Activated T-helper 1 cell treated with anti-CD3 and anti-CD28 coated beads, Interleukin-12 subunit alpha, Interleukin-12 subunit beta, Interleukin-2, Interleukin-4 antibody, amounts not matched to agents 30 ng/mL and 10 ng/mL and 1 ng/mL, durations not matched to agents 14 hours and 24 hours and 36 hours (primary cell): ENCODE measurements at regions not wholly inside any gene's neighbourhood (a gene's known extent, or its start where the extent isn't known, plus 50 kb on each side); places are given as distances from the start of the nearest gene placed in this dataset.

Experiments
- DNase-seq: peaks from one replicate; pipeline ENCODE4 v3.0.0; 2021; ENCODE audit warnings: low spot score
- H3K27ac Mint-ChIP-seq: one replicate; pipeline ENCODE4 v1.8.0; 2021; ENCODE audit warnings: mild to moderate bottlenecking, mixed read lengths
- H3K27me3 Mint-ChIP-seq: one replicate; pipeline ENCODE4 v1.8.0; 2022; ENCODE audit warnings: mild to moderate bottlenecking, moderate library complexity, mixed read lengths; ENCODE audit not compliant: insufficient read depth
- H3K36me3 Mint-ChIP-seq: one replicate; pipeline ENCODE4 v1.8.0; 2021; ENCODE audit warnings: low read depth, mixed read lengths
- H3K4me1 Mint-ChIP-seq: one replicate; pipeline ENCODE4 v1.8.0; 2021; ENCODE audit warnings: low read depth, mixed read lengths
- H3K4me3 Mint-ChIP-seq: one replicate; pipeline ENCODE4 v1.8.0; 2021; ENCODE audit warnings: mild to moderate bottlenecking, moderate library complexity, mixed read lengths
- H3K9me3 Mint-ChIP-seq: one replicate; pipeline ENCODE4 v1.8.0; 2021; ENCODE audit warnings: mixed read lengths
- intact Hi-C: fragments of 100-400 bp; cut with micrococcal nuclease; formaldehyde crosslinking; loops from one replicate; pipeline ENCODE4 v1.15.1; 2024

- Mint-ChIP-seq H3K4me3 (no peak overlapping the region), H3K36me3 (no peaks in the 10 kb centered on the region), H3K4me1 (no peaks in the 10 kb centered on the region), H3K27ac (no peak overlapping the region), H3K9me3 (no peaks in the 10 kb centered on the region), H3K27me3 (no peaks in the 10 kb centered on the region)
- intact Hi-C loops: no loop called here
- no peak for DNase-seq
These were observed 76.6 kb upstream of the DAB2 start for GRCh38 chr5:39501397-39501796.

DNA sequence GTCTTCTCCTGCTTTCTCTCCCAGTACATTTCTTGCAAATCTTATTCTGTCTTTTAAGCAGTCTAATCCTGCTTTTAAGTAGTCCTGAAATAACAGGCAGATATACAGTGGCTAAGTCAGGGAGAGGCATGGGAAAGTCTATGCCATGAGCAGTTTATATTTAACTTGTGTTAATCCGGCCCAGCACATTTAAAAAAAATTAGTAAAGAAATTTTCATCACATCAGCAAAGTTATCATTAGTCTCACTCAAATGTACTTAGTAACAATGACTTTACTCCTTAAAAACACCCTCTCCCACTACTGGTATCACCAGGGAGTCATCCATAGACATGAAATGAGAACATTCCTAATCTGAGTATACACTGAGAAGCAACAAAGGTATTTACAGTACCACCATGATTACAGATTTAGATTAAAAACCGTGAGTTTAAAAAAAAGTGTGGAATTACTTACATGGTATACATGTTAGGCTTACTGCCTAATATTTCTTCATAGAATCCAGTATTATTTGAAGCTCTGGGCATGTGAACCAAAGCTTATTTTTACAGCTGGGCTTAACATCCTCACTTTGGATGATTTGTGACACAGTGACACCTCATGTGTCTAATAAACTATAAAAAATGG is 75.9 kb upstream of the DAB2 start:
- Mint-ChIP-seq H3K27me3 (no peaks in the 10 kb centered on the region), H3K4me3 (no peak overlapping the region), H3K27ac (no peak overlapping the region), H3K36me3 (no peaks in the 10 kb centered on the region), H3K9me3 (no peaks in the 10 kb centered on the region), H3K4me1 (no peaks in the 10 kb centered on the region)
- intact Hi-C loops: no loop called here
- no peak for DNase-seq

DNA sequence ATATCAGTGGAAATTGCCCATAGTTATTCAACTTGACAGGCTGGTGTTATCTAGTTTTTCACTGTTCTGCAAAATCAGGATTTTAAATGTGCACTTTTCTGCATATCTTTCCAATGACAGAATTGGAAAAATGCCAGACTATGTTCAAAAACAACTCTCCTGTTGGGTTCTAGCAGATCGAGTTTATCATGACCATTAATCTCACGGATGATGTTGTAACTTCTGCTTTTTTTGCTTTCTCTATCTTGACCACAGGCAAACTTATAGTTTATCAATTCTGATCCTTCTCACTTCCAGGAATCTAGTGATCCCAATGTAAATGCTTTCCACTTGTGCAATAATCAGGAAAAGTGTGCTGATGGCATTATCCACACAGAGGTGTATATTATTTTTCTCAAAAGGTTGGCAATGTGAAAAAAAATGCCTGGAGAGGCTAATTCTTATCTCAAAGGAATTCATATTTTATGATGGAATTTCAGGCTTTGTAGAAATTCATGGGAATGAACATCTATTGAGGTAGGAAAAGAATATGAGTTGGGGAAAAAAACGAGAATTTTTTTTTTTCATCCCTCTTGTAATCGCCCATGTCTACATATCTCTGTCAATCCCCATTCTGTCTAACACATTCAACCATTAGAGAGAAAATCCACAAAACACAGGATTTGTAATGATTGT is 73.6 kb upstream of the DAB2 start:
- no peaks in the 10 kb centered on the region for H3K4me1 Mint-ChIP-seq
- intact Hi-C loops: no loop called here
- H3K36me3 Mint-ChIP-seq: no peaks in the 10 kb centered on the region
- no peak overlapping the region for H3K4me3 Mint-ChIP-seq
- H3K27ac Mint-ChIP-seq: no peak overlapping the region
- H3K9me3 Mint-ChIP-seq: no peaks in the 10 kb centered on the region
- H3K27me3 Mint-ChIP-seq: no peaks in the 10 kb centered on the region
- no peak for DNase-seq

DNA sequence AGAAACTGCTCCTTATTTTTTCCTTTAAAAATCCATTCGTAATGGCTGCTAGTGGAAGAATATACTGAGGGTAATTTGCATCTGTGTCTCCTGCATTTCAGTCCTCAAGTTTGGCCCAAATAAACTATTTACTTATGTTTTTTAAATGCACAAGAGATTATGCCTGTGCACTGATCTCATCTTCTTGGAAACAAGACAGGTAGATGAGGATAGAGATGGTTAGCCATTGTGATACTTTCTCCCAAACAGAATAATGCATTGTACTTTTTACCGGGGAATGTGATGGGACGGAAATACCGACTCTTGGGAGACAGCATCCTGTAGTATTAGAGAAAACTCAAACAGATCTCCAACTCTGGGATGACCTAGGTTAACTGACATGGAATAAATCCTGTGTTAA is 72.5 kb upstream of the DAB2 start:
- no peaks in the 10 kb centered on the region for H3K36me3 Mint-ChIP-seq
- H3K27me3 Mint-ChIP-seq: no peaks in the 10 kb centered on the region
- H3K9me3 Mint-ChIP-seq: no peaks in the 10 kb centered on the region
- no peak overlapping the region for H3K27ac Mint-ChIP-seq
- intact Hi-C loops: no loop called here
- DNase-seq: no peak
- no peaks in the 10 kb centered on the region for H3K4me1 Mint-ChIP-seq
- H3K4me3 Mint-ChIP-seq: no peak overlapping the region

GRCh38 chr5:39495227-39495626 is 70.4 kb upstream of the DAB2 start:
- no peaks in the 10 kb centered on the region for H3K36me3 Mint-ChIP-seq
- no peaks in the 10 kb centered on the region for H3K4me1 Mint-ChIP-seq
- H3K27ac Mint-ChIP-seq: no peak overlapping the region
- H3K9me3 Mint-ChIP-seq: no peaks in the 10 kb centered on the region
- intact Hi-C loops: no loop called here
- no peak for DNase-seq
- no peak overlapping the region for H3K4me3 Mint-ChIP-seq
- peaks cover 2% of the 10 kb centered on the region for H3K27me3 Mint-ChIP-seq

GRCh38 chr5:39494534-39494933 is 69.8 kb upstream of the DAB2 start:
- Mint-ChIP-seq H3K9me3 (peaks cover 6% of the 10 kb centered on the region), H3K4me3 (no peak overlapping the region), H3K36me3 (no peaks in the 10 kb centered on the region), H3K4me1 (no peaks in the 10 kb centered on the region), H3K27ac (no peak overlapping the region), H3K27me3 (peaks cover 2% of the 10 kb centered on the region)
- intact Hi-C loops: no loop called here
- DNase-seq: no peak

- Mint-ChIP-seq H3K27me3 (peaks cover 2% of the 10 kb centered on the region), H3K9me3 (peaks cover 6% of the 10 kb centered on the region), H3K4me3 (no peak overlapping the region), H3K4me1 (no peaks in the 10 kb centered on the region), H3K27ac (no peak overlapping the region), H3K36me3 (no peaks in the 10 kb centered on the region)
- intact Hi-C loops: no loop called here
- DNase-seq: no peak
These were observed 69.3 kb upstream of the DAB2 start for GRCh38 chr5:39494107-39494510.

DNA sequence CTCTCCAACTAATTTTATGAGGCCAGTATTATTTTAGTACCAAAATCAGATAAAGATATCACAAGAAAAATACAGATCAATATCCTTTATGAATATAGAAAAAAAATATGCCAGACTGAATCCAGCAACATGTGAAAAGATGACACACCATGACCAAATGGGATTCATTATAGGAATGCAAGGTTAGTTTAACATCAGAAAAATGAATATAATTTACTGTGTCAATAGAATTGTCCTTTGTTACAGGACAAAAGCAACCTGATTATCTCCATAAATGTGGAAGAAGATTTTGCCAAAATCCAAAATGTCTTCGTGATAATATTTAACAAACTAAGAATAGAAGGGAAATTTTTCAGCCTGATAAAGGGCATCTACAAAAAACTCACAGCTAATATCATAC is 66.4 kb upstream of the DAB2 start:
- no peaks in the 10 kb centered on the region for H3K36me3 Mint-ChIP-seq
- no peak overlapping the region for H3K4me3 Mint-ChIP-seq
- no peaks in the 10 kb centered on the region for H3K4me1 Mint-ChIP-seq
- intact Hi-C loops: no loop called here
- no peak for DNase-seq
- H3K9me3 Mint-ChIP-seq: peaks cover 6% of the 10 kb centered on the region
- peaks cover 2% of the 10 kb centered on the region for H3K27me3 Mint-ChIP-seq
- no peak overlapping the region for H3K27ac Mint-ChIP-seq

DNA sequence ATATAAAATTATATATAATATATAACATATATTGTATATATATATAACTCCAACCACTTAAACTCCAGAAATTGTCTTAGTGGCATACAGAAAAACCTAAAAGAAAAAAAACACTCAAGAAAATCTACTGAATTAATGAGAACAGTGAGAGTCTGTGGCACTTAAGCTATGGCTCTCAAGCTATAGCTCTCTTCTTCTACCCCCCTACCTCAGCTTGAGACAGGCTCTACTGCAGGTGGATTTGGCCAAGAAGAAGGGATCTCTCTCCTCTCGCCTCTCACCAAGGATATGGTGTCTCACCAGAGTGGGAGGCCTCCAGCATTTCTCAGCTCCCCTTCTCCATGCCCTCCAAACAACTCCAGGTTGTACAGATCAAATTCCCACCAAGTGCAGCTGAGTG is 64.5 kb upstream of the DAB2 start:
- H3K4me1 Mint-ChIP-seq: no peaks in the 10 kb centered on the region
- intact Hi-C loops: no loop called here
- peaks cover 2% of the 10 kb centered on the region for H3K27me3 Mint-ChIP-seq
- H3K36me3 Mint-ChIP-seq: no peaks in the 10 kb centered on the region
- no peak for DNase-seq
- peaks cover 6% of the 10 kb centered on the region for H3K9me3 Mint-ChIP-seq
- no peak overlapping the region for H3K27ac Mint-ChIP-seq
- no peak overlapping the region for H3K4me3 Mint-ChIP-seq

- peaks cover 6% of the 10 kb centered on the region for H3K9me3 Mint-ChIP-seq
- DNase-seq: no peak
- no peak overlapping the region for H3K27ac Mint-ChIP-seq
- intact Hi-C loops: no loop called here
- no peak overlapping the region for H3K4me3 Mint-ChIP-seq
- no peaks in the 10 kb centered on the region for H3K4me1 Mint-ChIP-seq
- no peaks in the 10 kb centered on the region for H3K36me3 Mint-ChIP-seq
- peaks cover 2% of the 10 kb centered on the region for H3K27me3 Mint-ChIP-seq
These were observed 62.0 kb upstream of the DAB2 start for GRCh38 chr5:39486790-39487189.

GRCh38 chr5:39486361-39486760 is 61.6 kb upstream of the DAB2 start:
- Mint-ChIP-seq H3K4me1 (no peaks in the 10 kb centered on the region), H3K4me3 (no peak overlapping the region), H3K27ac (no peak overlapping the region), H3K36me3 (no peaks in the 10 kb centered on the region), H3K9me3 (peaks cover 6% of the 10 kb centered on the region), H3K27me3 (peaks cover 2% of the 10 kb centered on the region)
- no peak for DNase-seq
- intact Hi-C loops: no loop called here

- H3K27ac Mint-ChIP-seq: no peak overlapping the region
- no peak for DNase-seq
- no peak overlapping the region for H3K4me3 Mint-ChIP-seq
- no peaks in the 10 kb centered on the region for H3K27me3 Mint-ChIP-seq
- H3K36me3 Mint-ChIP-seq: no peaks in the 10 kb centered on the region
- H3K4me1 Mint-ChIP-seq: no peaks in the 10 kb centered on the region
- intact Hi-C loops: no loop called here
- peaks cover 5% of the 10 kb centered on the region for H3K9me3 Mint-ChIP-seq
These were observed 60.3 kb upstream of the DAB2 start for GRCh38 chr5:39485079-39485478.

GRCh38 chr5:39484673-39485072 is 59.9 kb upstream of the DAB2 start:
- Mint-ChIP-seq H3K27me3 (no peaks in the 10 kb centered on the region), H3K27ac (no peak overlapping the region), H3K4me1 (no peaks in the 10 kb centered on the region), H3K4me3 (no peak overlapping the region), H3K9me3 (peaks cover 1% of the 10 kb centered on the region), H3K36me3 (no peaks in the 10 kb centered on the region)
- intact Hi-C loops: no loop called here
- DNase-seq: no peak

GRCh38 chr5:39482098-39482497 is 57.3 kb upstream of the DAB2 start:
- Mint-ChIP-seq H3K27me3 (no peaks in the 10 kb centered on the region), H3K4me3 (no peak overlapping the region), H3K27ac (no peak overlapping the region), H3K9me3 (no peaks in the 10 kb centered on the region), H3K4me1 (no peaks in the 10 kb centered on the region), H3K36me3 (no peaks in the 10 kb centered on the region)
- DNase-seq: no peak
- intact Hi-C loops: no loop called here
